ENCODE measurements at regions not wholly inside any gene's neighbourhood (a gene's known extent, or its start where the extent isn't known, plus 50 kb on each side); places are given as distances from the start of the nearest gene placed in this dataset.
"Not testable (repeated sequence)": the region's sequence is repeated elsewhere in the genome, so short reads cannot be mapped to it uniquely, and the experiment has no call there.

- ChIA-PET CTCF (no interaction called here), POLR2A (no interaction called here)
- TF ChIP-seq BHLHE40 (IDR thresholded peaks at IDR 0.05; ENCODE audit: borderline replicate concordance) (no peak), CTBP1 (IDR thresholded peaks at IDR 0.05; ENCODE audit: borderline replicate concordance) (no peak), ZNF384 (IDR thresholded peaks at IDR 0.05) (no peak), L3MBTL2 (conservative IDR thresholded peaks at IDR 0.05) (no peak), NFRKB (IDR thresholded peaks at IDR 0.05) (no peak), ELF4 (IDR thresholded peaks at IDR 0.05) (no peak), HDGF (IDR thresholded peaks at IDR 0.05; ENCODE audit: borderline replicate concordance) (no peak), FOXK2 (IDR thresholded peaks at IDR 0.05) (no peak), SUZ12 (IDR thresholded peaks at IDR 0.05) (no peak), TARDBP (IDR thresholded peaks at IDR 0.05) (no peak), FOXM1 (IDR thresholded peaks at IDR 0.05; ENCODE audit: borderline replicate concordance) (no peak), PKNOX1 (IDR thresholded peaks at IDR 0.05) (no peak), FOXA1 (IDR thresholded peaks at IDR 0.05) (no peak), SP1 (IDR thresholded peaks at IDR 0.05) (no peak), ARNT (IDR thresholded peaks at IDR 0.05) (no peak), LEF1 (IDR thresholded peaks at IDR 0.05; ENCODE audit: borderline replicate concordance) (no peak)
- no peak for DNase-seq (ENCODE audit: extremely low spot score)
Observed at GRCh38 chr4:138367942-138368341, 125.8 kb upstream of the SLC7A11 start.

GRCh38 chr4:138352446-138352845, 110.3 kb upstream of the SLC7A11 start:
- CTCF ChIA-PET; DNase-seq (ENCODE audit: extremely low spot score); POLR2A ChIA-PET: not testable (repeated sequence)

GRCh38 chr4:138348055-138348454, 105.9 kb upstream of the SLC7A11 start:
- no peak for DNase-seq (ENCODE audit: extremely low spot score)
- CTCF ChIA-PET: no interaction called here
- no peak for TF ChIP-seq NFRKB (IDR thresholded peaks at IDR 0.05)
- no peak for TF ChIP-seq PKNOX1 (IDR thresholded peaks at IDR 0.05)
- TF ChIP-seq TARDBP (IDR thresholded peaks at IDR 0.05): no peak
- TF ChIP-seq HDGF (IDR thresholded peaks at IDR 0.05; ENCODE audit: borderline replicate concordance): no peak
- TF ChIP-seq FOXA1 (IDR thresholded peaks at IDR 0.05): no peak
- TF ChIP-seq SP1 (IDR thresholded peaks at IDR 0.05): no peak
- TF ChIP-seq FOXM1 (IDR thresholded peaks at IDR 0.05; ENCODE audit: borderline replicate concordance): no peak

GRCh38 chr4:138347561-138347960, 105.4 kb upstream of the SLC7A11 start:
- CTCF ChIA-PET: no interaction called here
- POLR2A ChIA-PET: no interaction called here
- TF ChIP-seq HDGF (IDR thresholded peaks at IDR 0.05; ENCODE audit: borderline replicate concordance) (no peak), SUZ12 (IDR thresholded peaks at IDR 0.05) (no peak), LEF1 (IDR thresholded peaks at IDR 0.05; ENCODE audit: borderline replicate concordance) (no peak), FOXK2 (IDR thresholded peaks at IDR 0.05) (no peak)

More at GRCh38 chr4:138348055-138348454, 105.9 kb upstream of the SLC7A11 start:
- POLR2A ChIA-PET: no interaction called here

GRCh38 chr4:138344851-138345250, 102.7 kb upstream of the SLC7A11 start:
- CTCF ChIA-PET: no interaction called here
- TF ChIP-seq CTBP1 (IDR thresholded peaks at IDR 0.05; ENCODE audit: borderline replicate concordance) (no peak), FOXK2 (IDR thresholded peaks at IDR 0.05) (no peak), ZNF384 (IDR thresholded peaks at IDR 0.05) (no peak), SP1 (IDR thresholded peaks at IDR 0.05) (no peak), TARDBP (IDR thresholded peaks at IDR 0.05) (no peak)
- DNase-seq (ENCODE audit: extremely low spot score): no peak
- POLR2A ChIA-PET: no interaction called here

More at GRCh38 chr4:138347561-138347960, 105.4 kb upstream of the SLC7A11 start:
- no peak for DNase-seq (ENCODE audit: extremely low spot score)

GRCh38 chr4:138344054-138344453, 101.9 kb upstream of the SLC7A11 start:
- DNase-seq (ENCODE audit: extremely low spot score): no peak
- CTCF ChIA-PET: no interaction called here
- POLR2A ChIA-PET: no interaction called here
- TF ChIP-seq ZNF384 (IDR thresholded peaks at IDR 0.05): no peak
- TF ChIP-seq TARDBP (IDR thresholded peaks at IDR 0.05): no peak
- TF ChIP-seq FOXA1 (IDR thresholded peaks at IDR 0.05): no peak
- no peak for TF ChIP-seq NFRKB (IDR thresholded peaks at IDR 0.05)
- TF ChIP-seq ARNT (IDR thresholded peaks at IDR 0.05): no peak
- no peak for TF ChIP-seq BHLHE40 (IDR thresholded peaks at IDR 0.05; ENCODE audit: borderline replicate concordance)
- TF ChIP-seq PKNOX1 (IDR thresholded peaks at IDR 0.05): no peak
- TF ChIP-seq SP1 (IDR thresholded peaks at IDR 0.05): no peak
- TF ChIP-seq HDGF (IDR thresholded peaks at IDR 0.05; ENCODE audit: borderline replicate concordance): no peak
- TF ChIP-seq LEF1 (IDR thresholded peaks at IDR 0.05; ENCODE audit: borderline replicate concordance): no peak
- TF ChIP-seq ELF4 (IDR thresholded peaks at IDR 0.05): no peak
- TF ChIP-seq CTBP1 (IDR thresholded peaks at IDR 0.05; ENCODE audit: borderline replicate concordance): no peak
- TF ChIP-seq L3MBTL2 (conservative IDR thresholded peaks at IDR 0.05): no peak
- TF ChIP-seq FOXM1 (IDR thresholded peaks at IDR 0.05; ENCODE audit: borderline replicate concordance): no peak
- TF ChIP-seq FOXK2 (IDR thresholded peaks at IDR 0.05): no peak

GRCh38 chr4:138341739-138342415, 99.7 kb upstream of the SLC7A11 start:
- DNase-seq (ENCODE audit: extremely low spot score): no peak
- ChIA-PET POLR2A (no interaction called here), CTCF (no interaction called here)
- no peak for TF ChIP-seq PKNOX1 (IDR thresholded peaks at IDR 0.05)
- TF ChIP-seq SUZ12 (IDR thresholded peaks at IDR 0.05): no peak
- no peak for TF ChIP-seq TARDBP (IDR thresholded peaks at IDR 0.05)
- no peak for TF ChIP-seq BHLHE40 (IDR thresholded peaks at IDR 0.05; ENCODE audit: borderline replicate concordance)
- TF ChIP-seq L3MBTL2 (conservative IDR thresholded peaks at IDR 0.05): no peak
- no peak for TF ChIP-seq LEF1 (IDR thresholded peaks at IDR 0.05; ENCODE audit: borderline replicate concordance)
- no peak for TF ChIP-seq FOXM1 (IDR thresholded peaks at IDR 0.05; ENCODE audit: borderline replicate concordance)
- no peak for TF ChIP-seq SP1 (IDR thresholded peaks at IDR 0.05)
- no peak for TF ChIP-seq ARNT (IDR thresholded peaks at IDR 0.05)
- no peak for TF ChIP-seq FOXK2 (IDR thresholded peaks at IDR 0.05)
- no peak for TF ChIP-seq ELF4 (IDR thresholded peaks at IDR 0.05)
- no peak for TF ChIP-seq HDGF (IDR thresholded peaks at IDR 0.05; ENCODE audit: borderline replicate concordance)
- TF ChIP-seq NFRKB (IDR thresholded peaks at IDR 0.05): no peak
- TF ChIP-seq CTBP1 (IDR thresholded peaks at IDR 0.05; ENCODE audit: borderline replicate concordance): no peak
- TF ChIP-seq FOXA1 (IDR thresholded peaks at IDR 0.05): no peak

All from HEK293T (cell line).